Activated T-helper 2 cell treated with anti-CD3 and anti-CD28 coated beads, Interferon-gamma antibody, Interleukin-2, Interleukin-4, amounts not matched to agents 10 μg/mL and 5 μg/mL and 100 μg/mL, durations not matched to agents 14 hours and 24 hours and 36 hours (primary cell): ENCODE measurements at regions not wholly inside any gene's neighbourhood (a gene's known extent, or its start where the extent isn't known, plus 50 kb on each side); places are given as distances from the start of the nearest gene placed in this dataset.
"Not testable (repeated sequence)": the region's sequence is repeated elsewhere in the genome, so short reads cannot be mapped to it uniquely, and the experiment has no call there.

Experiments used
- DNase-seq: peaks from one replicate; pipeline ENCODE4 v3.0.0; 2021; ENCODE audit warnings: low spot score
- H3K27ac Mint-ChIP-seq: one replicate; pipeline ENCODE4 v1.8.0; 2021; ENCODE audit warnings: mixed read lengths
- H3K27me3 Mint-ChIP-seq: one replicate; pipeline ENCODE4 v1.8.0; 2021; ENCODE audit warnings: low read depth, mixed read lengths
- H3K36me3 Mint-ChIP-seq: one replicate; pipeline ENCODE4 v1.8.0; 2021; ENCODE audit warnings: low read depth, mixed read lengths
- H3K4me1 Mint-ChIP-seq: one replicate; pipeline ENCODE4 v1.8.0; 2021; ENCODE audit warnings: low read depth, mixed read lengths
- H3K4me3 Mint-ChIP-seq: one replicate; pipeline ENCODE4 v1.8.0; 2021; ENCODE audit warnings: low read depth, mild to moderate bottlenecking, moderate library complexity, mixed read lengths
- H3K9me3 Mint-ChIP-seq: one replicate; pipeline ENCODE4 v1.8.0; 2021; ENCODE audit warnings: mixed read lengths
- intact Hi-C: fragments of 100-400 bp; cut with micrococcal nuclease; formaldehyde crosslinking; loops from one replicate; pipeline ENCODE4 v1.15.1; 2023

DNA sequence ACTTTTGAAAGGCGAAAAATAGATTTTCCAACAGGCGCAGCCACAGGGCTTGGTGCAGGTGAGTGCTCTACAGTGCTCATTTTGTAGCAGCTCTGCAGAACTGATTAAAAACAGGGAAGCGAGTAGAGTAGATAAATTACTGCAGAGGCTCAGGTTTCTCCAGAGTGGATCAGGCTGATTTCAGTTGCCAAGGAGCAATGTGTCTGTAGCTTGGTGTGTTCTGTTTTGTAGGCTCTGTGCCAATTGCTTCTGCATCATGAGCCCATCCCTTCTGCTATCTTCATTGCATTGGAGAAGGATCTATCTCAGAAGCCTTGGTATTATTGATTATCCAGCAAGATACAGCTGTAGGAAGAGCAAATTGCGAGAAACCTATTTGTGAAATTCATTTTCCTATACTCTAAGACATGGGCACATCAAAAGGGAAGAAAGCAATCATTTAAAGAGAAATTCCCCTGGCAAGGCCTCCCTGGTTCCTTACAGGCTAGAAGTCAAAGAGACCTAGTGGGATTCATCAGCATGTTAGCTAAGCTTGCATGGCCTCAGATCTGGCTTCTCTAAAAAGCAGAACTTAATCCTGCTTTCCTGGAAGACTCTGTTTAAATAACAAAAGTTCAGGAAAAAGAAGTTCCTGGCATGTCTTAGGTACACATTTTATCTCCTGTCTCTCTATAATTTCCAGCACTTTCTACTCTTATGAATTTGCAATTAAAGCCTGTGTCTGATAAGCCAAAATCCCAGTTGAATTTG lies 432.4 kb upstream of the ATP10A start:
- peaks cover 16% of the 10 kb centered on the region for H3K9me3 Mint-ChIP-seq
- intact Hi-C loops: no loop called here
- no peak for DNase-seq
- no peak overlapping the region for H3K4me3 Mint-ChIP-seq
- no peaks in the 10 kb centered on the region for H3K4me1 Mint-ChIP-seq
- H3K36me3 Mint-ChIP-seq: no peaks in the 10 kb centered on the region
- H3K27me3 Mint-ChIP-seq: no peaks in the 10 kb centered on the region
- H3K27ac Mint-ChIP-seq: no peak overlapping the region

DNA sequence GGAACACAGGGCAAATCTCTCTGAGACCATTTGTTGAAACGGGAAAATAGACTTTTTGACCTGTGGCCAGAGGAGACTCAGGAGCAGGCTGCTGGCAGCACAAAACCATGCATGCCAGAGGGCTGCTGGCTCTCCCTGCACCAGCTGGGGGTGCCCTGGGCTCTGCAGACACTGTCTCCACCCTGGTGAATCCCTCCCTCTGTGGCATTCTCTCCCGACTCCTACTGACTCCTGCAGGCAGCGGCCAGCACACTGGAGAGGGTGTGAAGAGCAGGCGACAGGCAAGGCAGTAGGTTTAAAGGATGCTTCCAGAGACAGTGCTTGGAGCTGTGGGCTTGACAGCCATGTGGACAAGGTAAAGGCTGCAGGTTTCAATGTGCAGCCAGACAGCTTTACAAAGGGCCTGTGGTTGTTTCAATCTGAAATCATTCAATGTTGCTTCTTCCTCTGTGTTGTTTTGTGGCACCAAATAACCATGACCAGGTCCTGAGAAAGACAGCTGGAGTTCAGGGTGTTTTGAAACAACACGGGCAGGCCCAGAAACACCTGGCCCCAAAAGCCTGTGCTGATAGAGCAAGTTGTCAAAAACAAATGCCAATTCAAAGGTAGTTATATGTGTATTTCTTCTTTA lies 431.0 kb upstream of the ATP10A start:
- no peak for DNase-seq
- Mint-ChIP-seq H3K4me1 (no peaks in the 10 kb centered on the region), H3K27ac (no peak overlapping the region), H3K36me3 (no peaks in the 10 kb centered on the region), H3K27me3 (no peaks in the 10 kb centered on the region), H3K9me3 (peaks cover 12% of the 10 kb centered on the region), H3K4me3 (no peak overlapping the region)
- intact Hi-C loops: no loop called here

DNA sequence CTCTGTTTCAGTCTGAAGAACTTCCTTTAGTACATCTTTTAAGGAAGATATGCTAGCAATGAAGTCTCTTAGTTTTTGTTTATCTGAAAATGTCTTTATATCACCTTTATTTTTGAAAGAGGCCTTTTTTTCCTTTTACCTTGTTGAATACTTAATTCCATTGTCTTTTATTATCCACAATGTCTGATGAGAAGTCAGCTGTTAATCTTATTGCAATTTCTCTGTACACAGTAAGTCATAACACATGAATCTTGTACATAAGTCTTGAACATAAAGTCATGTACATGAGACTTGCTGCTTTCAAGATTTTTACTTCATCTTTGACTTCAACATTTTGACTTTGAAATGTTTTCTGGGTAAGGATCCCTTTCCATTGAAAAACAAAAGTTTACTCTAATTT lies 424.3 kb upstream of the ATP10A start:
- no peaks in the 10 kb centered on the region for H3K36me3 Mint-ChIP-seq
- H3K4me1 Mint-ChIP-seq: no peaks in the 10 kb centered on the region
- H3K27me3 Mint-ChIP-seq: no peaks in the 10 kb centered on the region
- H3K4me3 Mint-ChIP-seq: no peak overlapping the region
- peaks cover 40% of the 10 kb centered on the region for H3K9me3 Mint-ChIP-seq
- intact Hi-C loops: no loop called here
- no peak overlapping the region for H3K27ac Mint-ChIP-seq
- no peak for DNase-seq

DNA sequence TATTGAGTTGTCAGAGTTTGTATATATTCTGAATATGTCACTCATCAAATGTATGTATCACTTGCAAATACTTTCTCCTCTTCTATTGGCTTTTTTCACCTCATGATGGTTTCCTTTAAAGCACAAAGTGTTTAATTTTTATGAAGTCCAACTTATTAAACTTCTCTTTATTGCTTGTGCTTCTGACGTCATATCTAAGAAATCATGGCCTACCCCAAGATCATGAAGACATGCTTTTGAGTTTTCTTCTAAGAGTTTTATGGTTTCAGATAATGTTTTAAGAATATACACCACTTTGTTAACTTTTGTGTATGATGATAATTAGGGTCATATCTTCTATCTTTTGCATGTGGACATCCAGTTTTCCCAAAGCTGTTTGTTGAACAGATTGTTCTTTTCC lies 417.2 kb upstream of the ATP10A start:
- Mint-ChIP-seq H3K27me3 (no peaks in the 10 kb centered on the region), H3K4me3 (no peak overlapping the region), H3K27ac (no peak overlapping the region), H3K4me1 (no peaks in the 10 kb centered on the region), H3K9me3 (peaks cover 21% of the 10 kb centered on the region), H3K36me3 (no peaks in the 10 kb centered on the region)
- intact Hi-C loops: no loop called here
- DNase-seq: no peak

DNA sequence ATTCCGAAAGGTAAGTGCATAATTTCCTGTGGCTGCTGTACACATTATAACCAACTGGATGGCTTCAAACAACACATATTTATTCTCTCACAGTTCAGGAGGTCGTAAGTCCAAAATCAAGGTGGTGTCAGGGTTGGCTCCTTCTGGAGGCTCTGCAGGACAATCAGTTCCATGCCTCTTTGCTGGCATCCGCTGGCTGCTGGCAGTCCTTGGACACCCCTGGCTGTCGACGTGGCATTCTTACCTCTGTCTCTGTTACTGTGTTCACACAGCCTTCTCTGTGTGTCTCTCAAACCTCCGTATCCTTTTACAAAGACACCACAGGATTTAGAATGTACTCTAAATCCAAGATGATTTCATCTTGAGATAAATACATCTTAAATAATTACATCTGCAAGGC lies 398.8 kb upstream of the ATP10A start:
- intact Hi-C loops: loop anchor here (10.0 kb wide), 1 partner anchor 757 kb away; no protein-coding TSS in a partner anchor
- Mint-ChIP-seq H3K27me3 (no peaks in the 10 kb centered on the region), H3K4me1 (no peaks in the 10 kb centered on the region), H3K9me3 (no peaks in the 10 kb centered on the region), H3K4me3 (no peak overlapping the region), H3K27ac (no peak overlapping the region), H3K36me3 (no peaks in the 10 kb centered on the region)
- no peak for DNase-seq

DNA sequence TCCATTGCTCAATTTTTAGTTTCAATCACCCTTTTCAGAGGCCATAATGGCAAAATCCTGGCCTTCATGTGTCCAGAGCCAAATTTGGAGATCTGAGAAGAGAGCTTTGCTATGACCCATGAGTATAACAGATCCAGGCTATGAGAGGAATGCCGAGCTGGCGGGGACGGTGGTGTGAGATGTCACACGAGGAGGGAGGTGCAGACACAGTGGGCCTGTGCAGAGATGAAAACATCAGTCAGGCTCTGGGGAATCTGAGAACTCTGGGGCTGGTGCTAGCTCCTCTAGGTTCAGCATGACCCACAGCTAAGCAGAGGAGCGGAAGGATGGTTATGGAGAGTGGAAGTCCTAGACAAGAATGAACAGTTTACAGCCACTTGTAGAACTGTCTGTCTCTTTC lies 398.3 kb upstream of the ATP10A start:
- no peak for DNase-seq
- Mint-ChIP-seq H3K27ac (no peak overlapping the region), H3K27me3 (no peaks in the 10 kb centered on the region), H3K4me1 (no peaks in the 10 kb centered on the region), H3K9me3 (no peaks in the 10 kb centered on the region), H3K4me3 (no peak overlapping the region), H3K36me3 (no peaks in the 10 kb centered on the region)
- intact Hi-C loops: loop anchor here (10.0 kb wide), 1 partner anchor 757 kb away; no protein-coding TSS in a partner anchor

DNA sequence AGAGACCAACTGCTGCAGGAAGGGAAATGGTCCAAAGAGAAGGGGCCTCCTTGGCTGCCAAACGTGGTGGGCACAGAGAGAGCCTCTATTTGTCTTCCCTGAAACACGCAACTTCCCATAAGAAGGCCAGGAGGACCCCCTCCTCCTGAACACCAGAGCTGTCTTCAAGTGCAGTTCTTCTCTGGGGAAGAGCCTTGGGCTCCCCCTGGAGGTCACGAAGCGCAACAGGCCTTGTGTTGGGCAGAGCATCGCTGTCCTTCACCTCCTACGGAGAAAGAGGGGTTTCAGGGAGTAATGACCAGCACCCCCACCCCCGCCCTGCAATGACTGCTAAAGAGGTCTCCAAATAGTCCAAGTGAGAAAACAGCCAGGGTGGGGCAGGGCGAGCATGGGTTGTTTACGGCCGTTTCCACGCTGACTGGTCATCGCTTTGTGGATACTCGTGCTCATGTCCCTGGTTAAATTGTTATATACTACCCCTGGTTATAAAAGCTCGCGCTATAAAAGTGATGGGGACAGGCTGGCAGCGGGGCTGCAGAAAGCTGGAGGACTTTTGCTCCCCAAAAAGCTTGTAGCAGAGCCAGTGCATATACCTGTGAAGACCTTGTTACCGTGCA lies 397.5 kb upstream of the ATP10A start:
- Mint-ChIP-seq H3K27me3 (no peaks in the 10 kb centered on the region), H3K36me3 (no peaks in the 10 kb centered on the region), H3K9me3 (no peaks in the 10 kb centered on the region), H3K4me3 (no peak overlapping the region), H3K4me1 (no peaks in the 10 kb centered on the region), H3K27ac (no peak overlapping the region)
- no peak for DNase-seq
- intact Hi-C loops: loop anchor here (10.0 kb wide), 1 partner anchor 756 kb away; no protein-coding TSS in a partner anchor

DNA sequence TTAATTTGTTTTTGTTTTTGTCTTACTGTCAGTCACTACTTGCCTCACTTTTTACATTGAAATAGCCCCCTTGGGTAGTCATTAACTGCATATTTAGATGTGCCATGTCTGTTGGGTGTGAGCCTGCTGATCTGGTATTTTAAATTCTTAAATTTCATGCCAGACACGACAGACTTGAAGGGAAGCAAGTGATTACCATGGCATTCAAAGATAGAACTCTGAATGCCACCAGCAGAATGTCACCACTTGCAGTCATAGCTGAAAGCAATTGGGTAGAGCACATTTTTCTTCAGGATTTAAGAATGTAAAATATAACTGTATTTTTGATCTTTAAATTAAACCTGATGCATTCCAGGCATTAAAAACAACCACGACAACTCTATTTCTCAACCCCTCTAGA lies 396.5 kb upstream of the ATP10A start:
- Mint-ChIP-seq H3K27ac (no peak overlapping the region), H3K27me3 (no peaks in the 10 kb centered on the region), H3K4me1 (no peaks in the 10 kb centered on the region), H3K36me3 (no peaks in the 10 kb centered on the region), H3K9me3 (no peaks in the 10 kb centered on the region), H3K4me3 (no peak overlapping the region)
- DNase-seq: no peak
- intact Hi-C loops: no loop called here

DNA sequence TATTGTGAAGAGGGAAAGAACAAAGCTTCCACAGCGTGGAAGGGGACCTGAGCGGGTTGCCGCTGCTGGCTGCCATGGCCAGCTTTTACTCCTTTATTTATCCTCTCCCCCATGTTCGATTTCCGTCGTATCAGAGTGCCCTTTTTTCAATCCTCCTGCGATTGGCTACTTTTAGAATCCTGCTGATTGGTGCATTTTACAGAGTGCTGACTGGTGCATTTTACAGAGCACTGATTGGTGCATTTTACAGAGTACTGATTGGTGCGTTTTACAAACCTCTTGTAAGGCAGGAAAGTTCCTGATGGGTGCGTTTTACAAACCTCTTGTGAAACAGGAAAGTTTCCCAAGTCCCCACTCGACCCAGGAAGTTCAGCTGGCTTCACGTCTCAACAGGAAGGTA lies 381.7 kb upstream of the ATP10A start:
- intact Hi-C loops, H3K4me3 Mint-ChIP-seq, H3K9me3 Mint-ChIP-seq, H3K4me1 Mint-ChIP-seq, DNase-seq, H3K36me3 Mint-ChIP-seq, H3K27me3 Mint-ChIP-seq, H3K27ac Mint-ChIP-seq: not testable (repeated sequence)

DNA sequence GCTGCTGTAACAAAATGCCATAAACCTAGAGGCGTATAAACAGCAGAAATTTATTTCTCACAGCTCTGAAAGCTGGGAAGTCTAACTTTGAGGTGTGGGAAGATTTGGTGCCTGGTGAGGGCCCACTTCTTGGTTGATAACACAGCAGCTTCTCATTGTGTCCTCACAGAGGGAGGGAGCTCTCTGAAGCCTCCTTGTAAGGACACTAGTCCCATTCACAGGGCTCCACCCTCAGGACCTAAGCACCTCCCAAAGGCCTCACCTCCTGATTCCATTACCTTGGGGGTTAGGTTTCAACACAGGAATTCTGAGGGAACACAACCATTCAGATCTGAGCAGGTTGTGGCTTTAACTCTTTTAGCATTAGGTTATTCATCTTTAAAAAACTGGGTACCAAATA lies 380.3 kb upstream of the ATP10A start:
- H3K27me3 Mint-ChIP-seq: no peaks in the 10 kb centered on the region
- intact Hi-C loops: no loop called here
- H3K27ac Mint-ChIP-seq: no peak overlapping the region
- H3K4me1 Mint-ChIP-seq: no peaks in the 10 kb centered on the region
- no peak overlapping the region for H3K4me3 Mint-ChIP-seq
- peaks cover 5% of the 10 kb centered on the region for H3K9me3 Mint-ChIP-seq
- no peaks in the 10 kb centered on the region for H3K36me3 Mint-ChIP-seq
- no peak for DNase-seq

DNA sequence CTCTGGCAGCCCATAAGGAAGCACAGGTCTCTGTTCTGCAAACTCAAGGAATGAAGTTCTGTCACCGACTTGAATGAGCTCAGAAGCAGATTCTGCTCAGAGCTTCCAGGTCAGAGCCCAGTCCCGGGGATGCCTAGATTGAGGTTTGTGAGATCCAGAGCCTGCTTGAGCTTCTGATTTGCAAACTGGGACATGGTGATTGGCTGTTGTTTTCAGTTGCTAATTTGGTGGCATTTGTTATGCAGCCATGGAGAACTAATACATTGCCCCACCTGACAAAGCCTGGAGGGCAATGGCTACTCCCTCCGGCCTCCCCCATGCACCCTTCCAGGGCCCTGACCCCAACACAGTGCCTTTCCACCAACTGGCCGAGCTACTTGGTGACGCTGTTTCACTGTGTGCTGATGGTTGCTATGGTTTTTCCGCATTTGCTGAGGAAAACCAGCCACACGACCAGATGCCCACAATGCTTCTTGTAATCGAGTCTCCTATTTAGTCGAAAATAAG lies 379.5 kb upstream of the ATP10A start:
- H3K4me1 Mint-ChIP-seq: no peaks in the 10 kb centered on the region

DNA sequence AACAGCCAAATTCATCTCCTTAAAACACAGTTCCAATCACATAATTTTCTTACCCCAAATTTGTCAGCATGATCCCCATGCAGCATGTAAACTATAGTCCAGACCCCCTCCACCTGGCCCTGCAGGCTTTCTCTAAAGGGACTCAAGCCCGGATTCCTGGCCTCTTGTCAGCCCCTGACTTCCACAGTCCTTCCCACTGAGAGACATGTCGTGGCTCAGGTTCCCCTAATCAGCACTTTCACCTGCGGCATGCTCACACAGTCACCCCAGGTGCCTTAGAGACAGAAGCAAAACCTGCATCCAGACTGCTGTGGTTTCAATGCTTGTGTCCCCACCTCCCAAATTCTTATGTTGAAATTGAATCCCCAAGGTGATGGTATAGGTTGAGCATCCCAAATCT lies 372.7 kb upstream of the ATP10A start:
- DNase-seq: no peak

More for the DNA sequence above, 379.5 kb upstream of the ATP10A start:
- intact Hi-C loops: no loop called here
- Mint-ChIP-seq H3K36me3 (no peaks in the 10 kb centered on the region), H3K27me3 (no peaks in the 10 kb centered on the region), H3K27ac (no peak overlapping the region), H3K9me3 (peaks cover 5% of the 10 kb centered on the region), H3K4me3 (no peak overlapping the region)
- no peak for DNase-seq

More for the DNA sequence above, 372.7 kb upstream of the ATP10A start:
- intact Hi-C loops: no loop called here
- H3K4me1 Mint-ChIP-seq: no peaks in the 10 kb centered on the region
- H3K27me3 Mint-ChIP-seq: no peaks in the 10 kb centered on the region
- no peak overlapping the region for H3K27ac Mint-ChIP-seq
- H3K9me3 Mint-ChIP-seq: no peaks in the 10 kb centered on the region
- no peak overlapping the region for H3K4me3 Mint-ChIP-seq
- no peaks in the 10 kb centered on the region for H3K36me3 Mint-ChIP-seq
